IgD-negative memory B cell (primary cell): ENCODE measurements at regions not wholly inside any gene's neighbourhood (a gene's known extent, or its start where the extent isn't known, plus 50 kb on each side); places are given as distances from the start of the nearest gene placed in this dataset.
"Not testable (repeated sequence)": the region's sequence is repeated elsewhere in the genome, so short reads cannot be mapped to it uniquely, and the experiment has no call there.

Experiments used
- H3K27ac Mint-ChIP-seq, 3 donors: one replicate each; pipeline ENCODE4 v1.8.0; 2020 to 2022; ENCODE audit warnings: mild to moderate bottlenecking in 3 of 3, mixed read lengths in 3 of 3, moderate library complexity in 1 of 3
- H3K27me3 Mint-ChIP-seq: one replicate; pipeline ENCODE4 v1.8.0; 2021; ENCODE audit warnings: mixed read lengths
- H3K36me3 Mint-ChIP-seq: one replicate; pipeline ENCODE4 v1.8.0; 2020; ENCODE audit warnings: mild to moderate bottlenecking, mixed read lengths
- H3K4me1 Mint-ChIP-seq, 3 donors: one replicate each; pipeline ENCODE4 v1.8.0; 2020 to 2022; ENCODE audit warnings: mixed read lengths in 3 of 3, mild to moderate bottlenecking in 1 of 3
- H3K4me3 Mint-ChIP-seq, 4 donors: one replicate each; pipeline ENCODE4 v1.8.0; 2020 to 2022; ENCODE audit warnings: mild to moderate bottlenecking in 4 of 4, mixed read lengths in 4 of 4, moderate library complexity in 3 of 4
- H3K9me3 Mint-ChIP-seq, 3 donors: one replicate each; pipeline ENCODE4 v1.8.0; 2020 to 2021; ENCODE audit warnings: mixed read lengths in 3 of 3, mild to moderate bottlenecking in 1 of 3

DNA sequence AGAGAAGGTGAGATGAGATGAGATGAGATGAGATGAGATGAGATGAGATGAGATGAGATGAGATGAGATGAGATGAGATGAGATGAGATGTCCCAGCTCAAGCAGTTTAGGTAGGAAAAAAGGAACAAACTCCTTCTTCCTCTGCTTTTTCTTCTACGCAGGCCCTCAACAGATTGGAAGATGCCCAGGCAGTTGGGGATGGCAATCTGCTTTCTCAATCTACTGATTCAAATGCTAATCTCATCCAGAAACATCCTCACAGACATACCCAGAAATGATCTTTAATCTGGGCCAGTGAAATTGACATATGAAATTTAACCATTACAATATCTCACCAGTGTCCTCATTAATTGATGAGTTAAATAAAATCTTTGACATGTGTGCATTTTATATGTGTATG is 370.3 kb upstream of the SLC7A11 start:
- Mint-ChIP-seq H3K27ac (no peak overlapping the region), H3K4me1 (no peaks in the 10 kb centered on the region), H3K36me3 (no peaks in the 10 kb centered on the region), H3K4me3 (no peak overlapping the region), H3K9me3 (peaks cover 0 to 2% (median 0%) of the 10 kb centered on the region in 3 donors), H3K27me3 (no peaks in the 10 kb centered on the region)

DNA sequence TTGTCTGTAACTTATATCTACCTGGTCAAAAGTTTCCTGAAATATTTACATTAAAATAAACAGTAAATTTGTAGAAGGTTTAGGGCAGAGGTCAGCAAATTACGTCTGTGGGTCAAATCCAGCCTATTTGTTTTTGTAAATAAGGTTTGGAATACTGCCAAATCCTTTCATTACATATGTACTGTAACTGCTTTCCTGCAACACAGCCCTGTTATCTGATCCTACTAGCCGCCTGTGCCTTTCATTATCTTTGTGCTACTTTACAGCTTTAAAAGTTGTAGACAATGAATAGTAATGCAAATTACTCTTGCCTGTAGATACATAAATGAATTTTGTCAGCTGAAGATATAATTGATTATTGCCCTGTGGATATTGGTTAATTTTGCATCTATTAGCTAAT is 369.6 kb upstream of the SLC7A11 start:
- H3K9me3 Mint-ChIP-seq: peaks cover 0 to 2% (median 0%) of the 10 kb centered on the region in 3 donors
- no peak overlapping the region for H3K27ac Mint-ChIP-seq
- no peak overlapping the region for H3K4me3 Mint-ChIP-seq
- no peaks in the 10 kb centered on the region for H3K27me3 Mint-ChIP-seq
- H3K4me1 Mint-ChIP-seq: no peaks in the 10 kb centered on the region
- no peaks in the 10 kb centered on the region for H3K36me3 Mint-ChIP-seq

DNA sequence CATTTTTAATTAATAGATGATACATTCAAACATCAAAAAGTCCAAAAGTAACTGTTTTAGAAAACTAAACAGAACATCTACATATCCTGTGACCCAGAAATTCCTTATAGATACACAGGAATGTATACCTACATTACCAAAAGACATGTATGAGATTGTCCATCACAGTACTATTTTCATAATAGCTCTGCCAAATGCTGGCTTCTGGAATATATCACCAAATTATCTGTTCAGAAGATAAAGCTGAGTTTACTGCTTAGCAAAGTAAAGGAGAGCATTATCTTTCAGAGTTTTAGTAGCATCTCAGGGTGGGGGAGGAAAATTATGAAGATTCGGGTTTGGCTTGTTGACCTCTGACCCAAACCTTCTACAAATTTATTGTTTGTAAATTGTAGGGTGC is 368.9 kb upstream of the SLC7A11 start:
- no peaks in the 10 kb centered on the region for H3K4me1 Mint-ChIP-seq
- H3K36me3 Mint-ChIP-seq: no peaks in the 10 kb centered on the region
- H3K27me3 Mint-ChIP-seq: no peaks in the 10 kb centered on the region
- H3K9me3 Mint-ChIP-seq: peaks cover 0 to 2% (median 0%) of the 10 kb centered on the region in 3 donors
- no peak overlapping the region for H3K4me3 Mint-ChIP-seq
- no peak overlapping the region for H3K27ac Mint-ChIP-seq

DNA sequence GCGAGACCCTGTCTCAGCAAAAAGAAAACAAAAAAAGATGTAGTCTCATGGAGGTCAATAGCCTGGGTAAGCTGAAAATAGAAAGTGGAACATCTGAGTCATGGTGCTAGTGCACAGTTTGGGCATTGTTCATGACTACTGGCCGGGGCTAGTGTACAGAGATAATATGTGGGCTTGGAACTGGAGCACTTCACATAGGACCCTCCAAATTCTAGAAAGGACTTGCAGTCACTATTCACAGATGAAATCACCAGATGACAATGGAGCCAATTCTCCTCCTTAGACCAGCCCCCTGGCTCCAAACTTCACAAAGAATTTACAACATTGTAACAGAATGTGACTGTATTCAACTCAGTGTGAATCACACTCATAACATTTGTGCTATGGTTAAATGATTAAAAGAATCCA is 367.8 kb upstream of the SLC7A11 start:
- Mint-ChIP-seq H3K9me3 (peaks cover 0 to 2% (median 0%) of the 10 kb centered on the region in 3 donors), H3K27me3 (no peaks in the 10 kb centered on the region), H3K36me3 (no peaks in the 10 kb centered on the region), H3K4me1 (no peaks in the 10 kb centered on the region), H3K4me3 (no peak overlapping the region), H3K27ac (no peak overlapping the region)

DNA sequence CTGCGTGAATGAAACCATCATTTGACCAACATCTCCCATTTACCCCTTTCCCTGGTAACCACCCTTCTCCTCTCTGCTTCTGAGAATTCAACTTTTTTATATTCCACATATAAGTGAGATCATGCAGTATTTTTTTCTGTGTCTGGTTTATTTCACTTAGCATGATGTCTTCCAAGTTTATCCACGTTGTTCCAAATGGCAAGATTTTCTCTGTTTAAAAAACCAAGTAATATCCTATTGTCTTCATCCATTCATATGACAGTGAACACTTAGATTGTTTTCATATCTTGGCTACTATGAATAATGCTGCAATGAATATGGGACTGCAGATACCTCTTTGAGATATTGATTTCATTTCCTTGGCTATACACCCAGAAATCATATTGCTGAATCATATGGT is 362.4 kb upstream of the SLC7A11 start:
- Mint-ChIP-seq H3K4me1 (no peaks in the 10 kb centered on the region), H3K9me3 (peaks cover 0 to 2% (median 0%) of the 10 kb centered on the region in 3 donors), H3K27ac (no peak overlapping the region), H3K36me3 (no peaks in the 10 kb centered on the region), H3K4me3 (no peak overlapping the region), H3K27me3 (no peaks in the 10 kb centered on the region)

DNA sequence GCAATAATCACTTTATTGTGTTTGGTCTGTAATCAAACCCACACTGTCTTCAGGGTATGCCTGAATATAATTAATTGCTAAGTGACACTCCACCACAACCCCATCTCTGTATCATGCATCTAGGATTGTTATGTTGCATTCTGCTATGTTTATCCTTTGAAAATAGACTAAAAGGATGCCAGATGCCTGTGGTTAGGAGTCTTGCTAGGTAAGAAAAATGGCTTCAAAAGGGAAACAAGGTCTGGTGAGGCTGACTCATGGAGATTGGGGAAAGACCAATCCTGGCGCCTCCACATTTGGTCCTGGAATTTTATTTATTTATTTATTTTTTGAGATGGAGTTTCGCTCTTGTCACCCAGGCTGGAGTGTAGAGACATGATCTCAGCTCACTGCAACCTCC is 360.5 kb upstream of the SLC7A11 start:
- H3K4me1 Mint-ChIP-seq: no peaks in the 10 kb centered on the region
- no peak overlapping the region for H3K27ac Mint-ChIP-seq
- H3K9me3 Mint-ChIP-seq: peaks cover 0 to 2% (median 0%) of the 10 kb centered on the region in 3 donors
- H3K27me3 Mint-ChIP-seq: no peaks in the 10 kb centered on the region
- H3K4me3 Mint-ChIP-seq: no peak overlapping the region
- no peaks in the 10 kb centered on the region for H3K36me3 Mint-ChIP-seq

DNA sequence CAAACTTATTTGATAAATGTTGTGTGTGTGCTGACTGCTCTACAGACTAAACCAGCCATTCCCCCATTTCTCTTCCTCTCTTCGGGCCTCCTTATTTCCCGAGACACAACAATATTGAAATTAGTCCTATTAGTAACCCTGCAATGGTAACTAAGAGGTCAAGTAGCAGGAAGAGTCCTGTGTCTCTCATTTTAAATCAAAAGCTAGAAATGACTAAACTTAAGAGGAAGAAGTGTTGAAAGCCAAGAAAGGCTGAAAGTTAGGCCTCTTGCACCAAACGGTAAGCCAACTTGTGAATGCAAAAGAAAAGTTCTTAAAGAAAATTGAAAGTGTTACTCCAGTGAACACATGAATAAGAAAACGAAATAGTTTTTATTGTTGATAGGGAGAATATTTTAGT is 357.8 kb upstream of the SLC7A11 start:
- H3K27me3 Mint-ChIP-seq: peaks cover 1% of the 10 kb centered on the region
- H3K27ac Mint-ChIP-seq: no peak overlapping the region
- no peaks in the 10 kb centered on the region for H3K36me3 Mint-ChIP-seq
- H3K4me1 Mint-ChIP-seq: no peaks in the 10 kb centered on the region
- no peak overlapping the region for H3K4me3 Mint-ChIP-seq
- H3K9me3 Mint-ChIP-seq: no peaks in the 10 kb centered on the region

DNA sequence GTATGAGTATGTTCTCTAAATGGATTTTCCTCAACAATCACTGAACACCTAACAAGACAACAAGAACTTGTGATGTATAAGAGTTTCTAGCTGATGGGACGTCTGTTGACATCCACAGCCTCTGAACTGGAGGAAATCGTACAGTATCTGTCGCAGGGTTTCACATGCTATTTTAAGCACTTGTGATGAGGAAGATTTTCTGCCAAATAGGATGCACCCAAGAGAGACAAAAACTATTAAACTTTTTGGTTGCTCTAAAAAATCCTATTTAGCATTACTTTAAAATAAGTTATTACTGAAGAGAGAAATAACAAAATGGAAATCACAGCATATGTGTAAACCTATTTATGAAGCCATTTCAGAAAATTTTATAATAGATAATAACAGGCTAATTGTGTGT is 356.1 kb upstream of the SLC7A11 start:
- Mint-ChIP-seq H3K4me3 (no peak overlapping the region), H3K36me3 (no peaks in the 10 kb centered on the region), H3K9me3 (peaks cover 0 to 2% (median 0%) of the 10 kb centered on the region in 3 donors), H3K27me3 (peaks cover 1% of the 10 kb centered on the region), H3K4me1 (no peaks in the 10 kb centered on the region), H3K27ac (no peak overlapping the region)

DNA sequence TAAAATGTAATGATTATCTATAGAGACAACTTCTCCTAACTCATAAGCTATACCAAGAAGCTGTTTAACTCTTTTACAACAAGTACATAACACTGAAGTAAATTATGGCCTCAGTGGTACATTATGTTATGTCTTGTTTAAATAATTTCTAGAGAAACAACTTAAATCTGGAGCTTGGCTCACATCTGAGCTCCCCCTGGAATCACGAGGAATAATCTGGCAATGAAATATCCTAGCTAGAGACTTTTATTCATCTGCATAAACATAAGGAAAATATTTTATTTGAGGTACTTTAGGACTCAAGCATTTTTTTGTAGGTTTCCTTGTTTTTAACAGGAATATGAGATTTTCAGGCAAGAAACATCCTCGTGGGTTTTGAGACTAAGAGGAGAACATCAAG is 354.7 kb upstream of the SLC7A11 start:
- H3K27ac Mint-ChIP-seq: no peak overlapping the region
- peaks cover 0 to 3% (median 2%) of the 10 kb centered on the region in 3 donors for H3K9me3 Mint-ChIP-seq
- no peak overlapping the region for H3K4me3 Mint-ChIP-seq
- H3K4me1 Mint-ChIP-seq: no peaks in the 10 kb centered on the region
- peaks cover 1% of the 10 kb centered on the region for H3K27me3 Mint-ChIP-seq
- H3K36me3 Mint-ChIP-seq: no peaks in the 10 kb centered on the region

DNA sequence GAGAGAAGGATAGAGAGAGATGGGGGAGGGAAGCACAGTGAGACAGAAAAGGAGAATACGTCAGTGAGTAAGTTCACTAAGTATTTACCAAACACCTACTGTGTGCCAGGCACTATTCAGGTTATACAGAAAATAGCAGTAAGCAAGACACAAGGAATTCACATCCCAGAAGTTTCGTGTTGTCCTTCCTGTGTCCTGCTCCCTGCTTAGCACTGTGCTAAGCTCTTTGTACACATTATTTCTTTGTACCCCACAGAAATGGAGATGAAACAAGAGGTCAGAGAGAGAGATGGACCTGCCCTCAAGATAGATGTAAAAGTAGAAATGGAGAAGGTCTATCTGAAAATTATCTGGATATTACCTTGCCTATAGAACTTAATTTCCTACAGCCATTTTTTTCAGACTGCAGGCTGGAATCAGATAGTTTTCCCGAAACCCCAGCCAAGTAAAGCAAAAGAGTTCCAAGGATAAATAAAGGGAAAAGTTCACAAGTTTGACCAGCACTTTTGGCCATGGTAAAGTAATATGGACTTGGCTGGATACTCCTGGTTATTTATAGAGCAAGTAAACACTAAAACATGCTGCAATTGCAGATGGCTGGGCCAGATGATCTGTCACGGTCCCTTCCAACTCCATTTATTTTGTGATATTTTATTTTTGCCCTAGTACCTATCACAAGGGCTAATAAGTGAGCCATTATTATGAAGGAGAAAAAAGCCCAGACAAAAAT is 353.7 kb upstream of the SLC7A11 start:
- Mint-ChIP-seq H3K9me3 (peaks cover 0 to 3% (median 2%) of the 10 kb centered on the region in 3 donors), H3K36me3 (no peaks in the 10 kb centered on the region), H3K27ac (no peak overlapping the region), H3K4me3 (no peak overlapping the region), H3K4me1 (no peaks in the 10 kb centered on the region), H3K27me3 (peaks cover 1% of the 10 kb centered on the region)

DNA sequence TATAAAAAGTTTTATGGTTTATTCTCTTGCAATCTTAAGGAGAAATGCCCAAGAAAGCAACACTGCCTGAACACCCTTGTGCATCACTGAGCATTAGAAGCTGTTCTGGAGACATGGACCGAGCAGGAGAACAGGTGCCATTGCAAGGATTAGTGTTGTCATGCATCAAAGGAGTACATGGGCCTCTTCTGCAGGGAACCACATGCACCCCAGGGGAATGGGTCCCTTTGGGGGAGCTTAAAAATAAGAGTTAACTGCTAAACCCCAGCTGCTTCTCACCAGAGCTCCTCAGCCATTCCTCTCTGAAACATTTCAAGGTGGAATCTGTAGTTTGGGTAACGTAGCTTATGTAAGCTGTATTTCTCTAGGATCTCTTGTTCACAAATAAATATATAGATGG is 353.0 kb upstream of the SLC7A11 start:
- H3K36me3 Mint-ChIP-seq: no peaks in the 10 kb centered on the region
- H3K4me1 Mint-ChIP-seq: no peaks in the 10 kb centered on the region
- peaks cover 0 to 3% (median 2%) of the 10 kb centered on the region in 3 donors for H3K9me3 Mint-ChIP-seq
- H3K4me3 Mint-ChIP-seq: no peak overlapping the region
- H3K27ac Mint-ChIP-seq: no peak overlapping the region
- peaks cover 1% of the 10 kb centered on the region for H3K27me3 Mint-ChIP-seq

DNA sequence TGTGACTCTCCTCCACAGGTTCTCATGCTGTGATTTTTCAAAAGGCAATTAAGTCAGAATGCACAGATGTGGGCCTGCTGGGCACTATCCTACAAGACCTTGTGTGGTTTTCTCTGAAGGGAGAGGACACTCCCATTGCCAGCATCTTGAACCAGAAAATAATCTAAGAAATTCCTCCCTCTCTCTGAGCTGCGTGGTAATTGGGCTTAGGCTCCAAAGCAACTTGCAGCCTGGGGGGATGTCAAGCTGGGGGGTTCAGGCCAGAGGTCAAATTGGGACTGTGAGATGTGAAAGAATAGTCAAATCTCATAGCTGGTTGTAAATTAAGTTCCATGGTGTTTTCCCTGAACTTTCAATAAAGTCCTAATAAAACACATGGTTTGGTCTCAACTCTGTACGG is 350.6 kb upstream of the SLC7A11 start:
- Mint-ChIP-seq H3K4me1 (no peaks in the 10 kb centered on the region), H3K4me3 (no peak overlapping the region), H3K27ac (no peak overlapping the region), H3K36me3 (no peaks in the 10 kb centered on the region), H3K27me3 (peaks cover 1% of the 10 kb centered on the region), H3K9me3 (peaks cover 0 to 5% (median 2%) of the 10 kb centered on the region in 3 donors)

DNA sequence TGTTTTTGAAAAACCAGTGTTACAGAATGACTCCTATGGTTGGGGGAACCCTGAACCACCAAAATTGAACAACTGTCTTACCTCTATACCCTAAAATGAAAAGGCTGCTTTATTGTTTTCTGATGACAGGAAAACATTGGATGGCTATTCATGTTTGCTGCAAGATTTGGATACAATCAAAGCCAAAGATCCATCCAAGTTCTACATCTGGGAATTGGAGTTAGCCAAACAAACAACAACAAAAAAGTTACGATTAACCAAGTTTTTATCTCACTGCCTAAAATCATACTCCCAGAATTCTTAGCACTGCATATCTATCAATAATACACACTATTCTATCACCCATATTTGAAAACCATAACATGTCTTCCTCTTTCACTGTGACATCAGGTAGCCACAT is 349.7 kb upstream of the SLC7A11 start:
- Mint-ChIP-seq H3K4me1 (no peaks in the 10 kb centered on the region), H3K9me3 (peaks cover 0 to 5% (median 2%) of the 10 kb centered on the region in 3 donors), H3K36me3 (no peaks in the 10 kb centered on the region), H3K27me3 (peaks cover 1% of the 10 kb centered on the region), H3K4me3 (no peak overlapping the region), H3K27ac (no peak overlapping the region)

DNA sequence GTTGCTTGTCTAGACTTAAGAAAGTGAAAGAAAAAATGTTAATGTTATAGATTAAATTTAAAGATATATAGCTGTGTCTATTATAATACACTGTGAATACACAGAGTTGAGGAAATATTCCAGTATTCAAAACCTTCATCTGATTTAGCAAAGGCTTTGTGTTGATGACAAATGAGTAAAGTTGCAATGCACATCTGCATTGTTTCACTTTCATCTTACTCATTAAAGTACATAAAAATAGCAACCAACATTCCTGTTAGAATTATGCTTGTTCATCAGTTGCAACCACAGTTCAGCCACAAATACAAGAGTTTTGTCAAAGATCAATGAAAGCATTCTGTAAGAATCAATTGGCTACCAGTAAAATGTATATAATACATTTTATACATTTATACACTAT is 346.4 kb upstream of the SLC7A11 start:
- Mint-ChIP-seq H3K9me3 (peaks cover 0 to 4% (median 2%) of the 10 kb centered on the region in 3 donors), H3K27ac (no peak overlapping the region), H3K4me3 (no peak overlapping the region), H3K4me1 (no peaks in the 10 kb centered on the region), H3K36me3 (no peaks in the 10 kb centered on the region), H3K27me3 (no peaks in the 10 kb centered on the region)

DNA sequence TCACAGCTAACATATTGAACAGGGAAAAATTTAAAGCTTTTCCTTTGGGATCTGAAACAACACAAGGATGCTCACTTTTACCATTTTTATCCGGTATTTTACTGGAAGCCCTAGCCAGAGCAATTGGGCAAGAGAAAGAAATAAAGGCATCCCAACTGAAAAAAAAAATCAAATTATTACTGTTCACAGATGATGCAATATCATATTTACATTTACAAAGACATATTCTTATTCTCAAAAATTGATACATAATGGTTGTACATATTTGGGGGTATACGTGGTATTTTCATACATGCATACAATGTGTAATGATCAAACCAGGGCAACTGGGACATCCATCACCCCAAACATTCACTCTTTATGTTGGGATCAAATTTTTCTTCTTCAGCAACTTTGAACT is 337.0 kb upstream of the SLC7A11 start:
- Mint-ChIP-seq H3K27me3 (no peaks in the 10 kb centered on the region), H3K4me3 (no peak overlapping the region), H3K27ac (no peak overlapping the region), H3K36me3 (no peaks in the 10 kb centered on the region), H3K9me3 (peaks cover 6 to 15% (median 12%) of the 10 kb centered on the region in 3 donors), H3K4me1 (no peaks in the 10 kb centered on the region)

DNA sequence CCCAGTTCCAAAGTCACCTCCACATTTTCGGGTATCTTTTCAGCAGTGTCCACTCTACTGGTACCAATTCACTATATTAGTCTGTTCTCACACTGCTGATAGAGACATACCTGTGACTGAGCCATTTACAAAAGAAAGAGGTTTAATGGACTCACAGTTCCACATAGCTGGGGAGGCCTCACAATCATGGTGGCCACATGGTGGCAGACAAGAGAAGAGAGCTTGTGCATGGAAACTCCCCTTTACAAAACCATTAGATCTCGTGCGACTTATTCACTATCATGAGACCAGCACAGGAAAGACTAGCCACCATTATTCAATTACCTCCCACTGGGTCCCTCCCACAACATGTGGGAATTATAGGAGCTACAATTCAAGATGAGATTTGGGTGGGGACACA is 335.7 kb upstream of the SLC7A11 start:
- not testable (repeated sequence) for H3K27me3 Mint-ChIP-seq, H3K4me3 Mint-ChIP-seq, H3K4me1 Mint-ChIP-seq, H3K36me3 Mint-ChIP-seq, H3K27ac Mint-ChIP-seq
- H3K9me3 Mint-ChIP-seq: peaks cover 6 to 15% (median 12%) of the 10 kb centered on the region in 3 donors
